Hepatocyte (in vitro differentiated cells): ENCODE measurements at regions not wholly inside any gene's neighbourhood (a gene's known extent, or its start where the extent isn't known, plus 50 kb on each side); places are given as distances from the start of the nearest gene placed in this dataset.

ENCODE experiments used
- EZH2 ChIP-seq: fragments of 200-600 bp; sonication (generic); IDR thresholded peaks from 2 replicates; pipeline ENCODE4 v1.6.1; 2016; ENCODE audit warnings: antibody characterized with exemption, mild to moderate bottlenecking, borderline replicate concordance
- EZH2phosphoT487 ChIP-seq: fragments of 200-600 bp; sonication (generic); IDR thresholded peaks from one replicate; pipeline ENCODE4 v1.6.1; 2018; ENCODE audit warnings: antibody characterized with exemption, mild to moderate bottlenecking, low read depth, moderate library complexity; ENCODE audit not compliant: unreplicated experiment, severe bottlenecking
- TF ChIP-seq, protein P1 (sequence below): fragments of 200-600 bp; sonication (generic); IDR thresholded peaks from 2 replicates; pipeline ENCODE4 v1.5.1; 2016; ENCODE audit warnings: antibody characterized with exemption, mild to moderate bottlenecking; ENCODE audit not compliant: poor library complexity

DNA sequence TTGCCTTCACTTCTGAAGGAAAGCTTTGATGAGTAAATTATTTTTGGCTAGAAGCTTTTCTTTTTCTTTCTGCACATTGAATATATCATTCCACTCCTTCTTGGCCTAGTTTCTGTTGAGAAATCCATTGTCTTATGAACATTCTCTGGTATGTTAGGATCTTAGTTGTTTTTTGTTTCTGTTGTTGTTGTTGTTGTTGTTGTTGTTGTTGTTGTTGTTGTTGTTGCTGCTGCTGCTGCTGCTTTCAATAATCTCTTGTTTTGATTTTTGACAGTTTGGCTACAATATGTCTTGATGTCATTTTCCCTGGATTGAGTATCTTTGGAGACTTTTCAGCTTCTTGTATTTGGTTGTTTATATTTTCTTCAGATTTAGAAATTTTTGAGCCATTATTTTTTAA, 836.5 kb upstream of the MAN1A1 start:
- TF ChIP-seq EZH2: no peak
- TF ChIP-seq, protein P1, sequence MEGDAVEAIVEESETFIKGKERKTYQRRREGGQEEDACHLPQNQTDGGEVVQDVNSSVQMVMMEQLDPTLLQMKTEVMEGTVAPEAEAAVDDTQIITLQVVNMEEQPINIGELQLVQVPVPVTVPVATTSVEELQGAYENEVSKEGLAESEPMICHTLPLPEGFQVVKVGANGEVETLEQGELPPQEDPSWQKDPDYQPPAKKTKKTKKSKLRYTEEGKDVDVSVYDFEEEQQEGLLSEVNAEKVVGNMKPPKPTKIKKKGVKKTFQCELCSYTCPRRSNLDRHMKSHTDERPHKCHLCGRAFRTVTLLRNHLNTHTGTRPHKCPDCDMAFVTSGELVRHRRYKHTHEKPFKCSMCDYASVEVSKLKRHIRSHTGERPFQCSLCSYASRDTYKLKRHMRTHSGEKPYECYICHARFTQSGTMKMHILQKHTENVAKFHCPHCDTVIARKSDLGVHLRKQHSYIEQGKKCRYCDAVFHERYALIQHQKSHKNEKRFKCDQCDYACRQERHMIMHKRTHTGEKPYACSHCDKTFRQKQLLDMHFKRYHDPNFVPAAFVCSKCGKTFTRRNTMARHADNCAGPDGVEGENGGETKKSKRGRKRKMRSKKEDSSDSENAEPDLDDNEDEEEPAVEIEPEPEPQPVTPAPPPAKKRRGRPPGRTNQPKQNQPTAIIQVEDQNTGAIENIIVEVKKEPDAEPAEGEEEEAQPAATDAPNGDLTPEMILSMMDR: no peak
- no peak for TF ChIP-seq EZH2phosphoT487
